GM19328 (cell line): ENCODE measurements at regions not wholly inside any gene's neighbourhood (a gene's known extent, or its start where the extent isn't known, plus 50 kb on each side); places are given as distances from the start of the nearest gene placed in this dataset.

Experiments used
- ATAC-seq: cut with Tn5 transposase; IDR thresholded peaks from one replicate; pipeline ENCODE4 v1.9.1; 2021; ENCODE audit warnings: mild to moderate bottlenecking, moderate library complexity; ENCODE audit not compliant: unreplicated experiment

DNA sequence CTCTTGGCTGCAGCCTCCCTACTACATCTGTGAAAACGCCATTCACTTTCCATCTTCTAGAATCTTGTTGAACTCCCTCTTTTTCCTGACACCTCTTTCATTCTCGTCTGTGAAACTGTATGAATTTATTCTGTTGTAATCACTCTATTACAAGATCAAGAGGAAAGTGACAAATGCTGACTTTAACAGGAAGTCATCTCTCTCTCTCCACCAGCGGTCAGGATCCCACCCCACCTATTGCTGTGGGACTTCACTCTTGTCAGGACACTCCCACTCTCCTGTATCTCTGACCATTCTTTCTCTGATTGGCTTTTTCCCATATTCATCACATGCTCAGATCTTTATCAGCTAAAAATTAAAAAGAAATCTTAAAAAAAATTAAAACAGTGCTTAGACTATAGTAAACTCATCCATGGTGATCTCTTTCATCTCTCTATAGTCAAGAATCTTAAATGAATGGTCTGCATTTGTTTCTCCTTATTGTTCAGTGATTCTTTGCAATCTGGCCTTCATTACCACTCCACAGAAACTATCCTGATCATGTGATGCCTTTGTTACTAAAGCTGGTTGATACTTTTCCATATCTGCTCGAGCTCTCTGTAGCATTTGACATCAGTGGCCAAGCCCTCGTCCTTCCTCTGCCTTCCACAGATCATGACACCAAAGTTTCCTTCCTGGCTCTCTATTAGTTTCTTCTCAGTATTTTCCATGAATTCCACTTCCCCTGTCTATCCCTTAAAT is 113.6 kb downstream of the UCHL5 start:
- no peak for ATAC-seq

DNA sequence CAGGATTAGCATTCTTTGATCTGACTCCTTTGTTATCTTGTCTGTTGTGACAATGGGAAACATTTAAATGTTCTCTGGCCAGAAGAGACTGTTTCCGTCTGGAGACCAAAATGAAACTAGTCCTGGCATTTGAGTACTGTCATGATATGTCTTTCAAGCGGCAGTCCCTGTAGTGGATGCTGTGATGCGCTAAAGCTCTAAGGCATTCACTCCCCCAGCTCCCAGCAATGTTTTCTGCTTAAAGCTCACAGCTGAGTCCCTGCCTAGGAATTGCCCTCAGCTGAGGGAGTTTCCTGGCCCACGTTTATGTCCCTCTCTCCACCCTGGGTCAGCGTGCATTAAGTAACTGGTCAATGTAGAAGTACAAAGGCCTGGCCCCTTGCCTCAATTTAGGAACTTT is 109.4 kb downstream of the UCHL5 start:
- ATAC-seq = no peak

DNA sequence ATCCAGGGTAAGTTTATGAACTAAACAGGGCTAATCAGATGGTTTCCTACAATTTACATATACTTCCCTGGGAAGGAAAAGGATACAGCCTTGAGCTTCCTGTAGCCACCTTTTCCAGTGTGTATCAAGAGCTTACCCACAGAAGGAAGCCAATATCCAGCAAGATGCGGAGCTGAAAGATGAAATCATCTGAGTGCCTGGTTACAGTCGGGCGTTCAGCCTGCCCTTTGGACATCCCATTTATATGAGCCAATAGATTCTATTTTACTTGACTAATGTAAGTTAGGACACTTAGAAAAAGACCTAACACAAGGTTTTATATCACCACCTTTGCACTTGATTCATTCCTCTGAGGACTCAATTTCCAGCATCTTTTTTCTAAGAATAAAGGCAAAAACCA is 108.2 kb downstream of the UCHL5 start:
- no peak for ATAC-seq

DNA sequence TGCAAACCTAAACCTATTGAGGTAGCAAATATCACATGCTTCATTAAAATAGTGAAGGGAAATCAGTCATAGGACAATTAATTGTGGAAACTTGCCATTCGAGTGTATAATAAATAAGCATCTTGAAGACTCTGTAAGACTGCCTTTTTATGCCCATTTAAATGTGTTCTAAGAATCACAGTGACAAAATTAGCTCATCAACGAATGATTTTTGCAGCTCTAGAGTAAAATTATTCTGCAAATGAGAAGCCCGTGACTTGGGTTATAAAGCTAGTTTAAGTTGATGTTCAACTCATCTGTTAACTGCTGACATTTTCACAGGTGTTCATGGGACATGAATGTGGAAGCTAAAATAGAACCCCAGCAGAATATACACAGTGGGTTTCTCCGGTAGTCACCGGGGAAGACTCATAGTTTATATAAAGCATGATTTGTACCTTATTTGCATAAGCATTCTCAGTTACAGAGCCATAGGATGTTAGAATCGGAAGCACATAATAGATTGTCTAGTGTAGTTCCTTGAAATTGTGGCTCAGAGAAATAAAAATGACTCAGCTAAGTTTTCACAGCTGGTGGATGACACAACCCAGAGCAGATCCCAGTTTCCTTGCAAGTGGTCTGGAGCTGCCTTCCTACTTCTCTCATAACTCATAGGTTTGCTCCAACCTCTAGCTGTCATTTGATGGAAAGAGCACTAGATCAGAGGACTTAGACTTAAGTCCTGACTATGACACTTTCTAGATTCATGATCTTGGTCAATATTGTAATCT is 107.3 kb downstream of the UCHL5 start:
- peak; percentile 85 for ATAC-seq

- no peak for ATAC-seq
These were observed 106.5 kb downstream of the UCHL5 start for GRCh38 chr1:192952646-192953045.

DNA sequence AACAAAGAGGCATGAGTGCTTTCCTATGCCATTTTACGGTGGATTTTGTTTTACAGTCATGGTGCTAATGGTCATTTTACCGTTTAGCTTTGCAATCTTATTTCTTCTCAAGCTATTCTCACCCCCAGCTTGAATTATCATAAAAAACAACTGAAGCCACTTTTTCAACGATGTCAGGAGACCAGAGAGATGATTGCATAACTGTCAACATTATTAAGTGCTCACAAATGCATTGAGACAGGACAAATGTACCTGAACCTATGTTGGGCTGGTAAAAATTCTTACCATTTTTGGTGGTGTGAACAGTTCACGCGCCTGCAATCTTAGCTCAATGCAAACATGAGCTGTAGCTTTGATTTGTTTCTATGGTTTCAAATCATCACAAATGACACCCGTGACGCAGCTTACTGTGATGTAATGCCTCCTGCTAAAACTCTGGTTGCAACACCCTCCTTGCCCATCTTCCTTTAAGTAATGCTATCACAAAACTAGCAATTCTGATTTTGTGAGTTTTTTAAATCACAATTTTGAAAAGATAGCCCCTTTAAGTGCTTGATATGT is 104.4 kb downstream of the UCHL5 start:
- no peak for ATAC-seq

DNA sequence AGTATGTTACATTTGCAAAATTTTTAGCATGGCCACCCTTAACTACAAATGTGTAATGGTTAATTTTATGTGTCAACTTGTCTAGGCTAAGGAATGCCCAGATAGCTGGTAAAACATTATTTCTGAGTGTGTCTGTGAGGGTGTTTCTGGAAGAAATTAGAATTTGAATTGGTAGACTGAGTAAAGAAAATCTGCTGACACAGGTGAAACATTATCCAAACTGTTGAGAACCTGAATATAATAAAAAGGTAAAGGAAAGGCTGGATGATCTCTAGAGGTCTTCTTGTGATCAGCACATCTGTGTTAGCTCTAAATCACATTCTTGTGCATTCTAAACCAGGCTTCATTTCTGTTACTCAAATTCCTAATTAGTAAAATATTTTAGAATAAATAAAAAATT is 100.8 kb downstream of the UCHL5 start:
- no peak for ATAC-seq

GRCh38 chr1:192958871-192959270 is 100.3 kb downstream of the UCHL5 start:
- no peak for ATAC-seq

DNA sequence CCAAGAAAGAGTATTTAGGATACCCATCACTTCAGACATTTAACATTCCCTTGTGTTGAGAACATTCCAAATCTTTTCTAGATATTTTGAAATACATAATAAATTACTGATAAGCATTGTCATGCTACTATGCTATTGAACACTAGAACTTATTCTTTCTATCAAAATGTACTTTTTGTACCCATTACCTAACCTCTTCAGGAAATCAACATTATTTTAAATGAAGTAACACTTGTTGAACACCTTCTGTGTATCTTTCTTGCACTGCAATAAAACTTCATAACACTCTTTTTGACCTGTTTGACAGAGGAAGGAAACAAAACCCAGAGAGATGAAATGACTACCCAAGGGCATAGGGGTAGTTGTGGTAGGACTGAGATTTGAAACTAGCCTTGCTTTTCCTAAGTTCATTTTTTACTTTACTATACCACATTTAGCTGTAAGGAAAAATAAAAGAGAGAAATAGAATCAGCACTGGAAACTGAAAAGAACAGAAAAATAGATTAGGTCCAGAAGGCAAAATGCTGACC is 99.4 kb downstream of the UCHL5 start:
- ATAC-seq = no peak
